ENCODE measurements at regions not wholly inside any gene's neighbourhood (a gene's known extent, or its start where the extent isn't known, plus 50 kb on each side); places are given as distances from the start of the nearest gene placed in this dataset.
"Not testable (repeated sequence)": the region's sequence is repeated elsewhere in the genome, so short reads cannot be mapped to it uniquely, and the experiment has no call there.

- no peak for DNase-seq (ENCODE audit: insufficient read length, low spot score)
- FAIRE-seq, result no peak
Measured at GRCh38 chr16:79379095-79379494, 221.4 kb downstream of the MAF start.

- DNase-seq (ENCODE audit: insufficient read length, low spot score); FAIRE-seq: not testable (repeated sequence)
Measured at GRCh38 chr16:79377082-79377481, 223.5 kb downstream of the MAF start.

- FAIRE-seq (no peak), DNase-seq (ENCODE audit: insufficient read length, low spot score) (no peak)
Measured at GRCh38 chr16:79375351-79375750, 225.2 kb downstream of the MAF start.

GRCh38 chr16:79372503-79373184, 227.9 kb downstream of the MAF start:
- no peak for DNase-seq (ENCODE audit: insufficient read length, low spot score)
- no peak for FAIRE-seq

GRCh38 chr16:79370736-79371135, 229.8 kb downstream of the MAF start:
- FAIRE-seq (no peak), DNase-seq (ENCODE audit: insufficient read length, low spot score) (no peak)

- no peak for FAIRE-seq
- DNase-seq (ENCODE audit: insufficient read length, low spot score), result no peak
Measured at GRCh38 chr16:79369796-79370195, 230.7 kb downstream of the MAF start.

GRCh38 chr16:79367822-79368221, 232.7 kb downstream of the MAF start:
- DNase-seq (ENCODE audit: insufficient read length, low spot score), result no peak
- FAIRE-seq, result no peak

- DNase-seq (ENCODE audit: insufficient read length, low spot score) (no peak), FAIRE-seq (no peak)
Measured at GRCh38 chr16:79366635-79367034, 233.9 kb downstream of the MAF start.

- FAIRE-seq (no peak), DNase-seq (ENCODE audit: insufficient read length, low spot score) (no peak)
Measured at GRCh38 chr16:79365702-79366101, 234.8 kb downstream of the MAF start.

GRCh38 chr16:79363484-79363883, 237.1 kb downstream of the MAF start:
- FAIRE-seq, result no peak
- no peak for DNase-seq (ENCODE audit: insufficient read length, low spot score)

GRCh38 chr16:79363035-79363434, 237.5 kb downstream of the MAF start:
- FAIRE-seq (no peak), DNase-seq (ENCODE audit: insufficient read length, low spot score) (no peak)

- FAIRE-seq (no peak), DNase-seq (ENCODE audit: insufficient read length, low spot score) (no peak)
Measured at GRCh38 chr16:79362300-79362970, 238.1 kb downstream of the MAF start.

GRCh38 chr16:79361132-79361751, 239.3 kb downstream of the MAF start:
- DNase-seq (ENCODE audit: insufficient read length, low spot score) (no peak), FAIRE-seq (no peak)

- FAIRE-seq, result no peak
Measured at GRCh38 chr16:79360267-79360666, 240.3 kb downstream of the MAF start.

GRCh38 chr16:79359082-79359481, 241.5 kb downstream of the MAF start:
- no peak for DNase-seq (ENCODE audit: insufficient read length, low spot score)
- no peak for FAIRE-seq

More at GRCh38 chr16:79360267-79360666, 240.3 kb downstream of the MAF start:
- DNase-seq (ENCODE audit: insufficient read length, low spot score), result no peak

- DNase-seq (ENCODE audit: insufficient read length, low spot score), result no peak
- no peak for FAIRE-seq
Measured at GRCh38 chr16:79358188-79358587, 242.3 kb downstream of the MAF start.

GRCh38 chr16:79355600-79356358, 244.8 kb downstream of the MAF start:
- FAIRE-seq, result no peak
- no peak for DNase-seq (ENCODE audit: insufficient read length, low spot score)

- FAIRE-seq (no peak), DNase-seq (ENCODE audit: insufficient read length, low spot score) (no peak)
Measured at GRCh38 chr16:79351927-79352326, 248.6 kb downstream of the MAF start.

GRCh38 chr16:79349803-79350202, 250.7 kb downstream of the MAF start:
- FAIRE-seq (no peak), DNase-seq (ENCODE audit: insufficient read length, low spot score) (no peak)

- no peak for DNase-seq (ENCODE audit: insufficient read length, low spot score)
- FAIRE-seq, result no peak
Measured at GRCh38 chr16:79348521-79349306, 251.8 kb downstream of the MAF start.

Measured in HTR-8/SVneo (cell line).